Effector CD8-positive, alpha-beta T cell (primary cell): ENCODE measurements at regions not wholly inside any gene's neighbourhood (a gene's known extent, or its start where the extent isn't known, plus 50 kb on each side); places are given as distances from the start of the nearest gene placed in this dataset.

ENCODE experiments used
- DNase-seq: peaks from one replicate; lab custom pipeline; 2025; lab: John Stamatoyannopoulos, UW

DNA sequence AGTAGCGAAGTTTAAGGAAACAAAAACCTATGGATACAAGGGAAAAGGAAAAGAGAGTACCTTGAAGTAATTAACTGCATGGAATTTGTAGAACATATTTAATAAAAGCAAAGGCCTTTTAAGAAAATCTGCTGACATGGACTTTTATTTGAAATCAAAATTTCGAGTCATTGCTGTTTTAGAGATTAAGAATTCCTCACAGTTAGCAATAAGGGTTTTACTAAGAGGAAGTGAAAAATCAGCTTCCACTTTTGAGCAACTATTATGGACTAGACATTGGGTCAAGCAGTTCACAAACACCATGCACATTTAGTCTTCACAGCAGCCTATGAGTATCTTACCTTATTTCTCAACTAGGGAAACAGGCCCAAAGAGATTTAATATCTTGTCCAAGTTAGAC is 876.3 kb downstream of the BCL11A start:
- DNase-seq = no peak

DNA sequence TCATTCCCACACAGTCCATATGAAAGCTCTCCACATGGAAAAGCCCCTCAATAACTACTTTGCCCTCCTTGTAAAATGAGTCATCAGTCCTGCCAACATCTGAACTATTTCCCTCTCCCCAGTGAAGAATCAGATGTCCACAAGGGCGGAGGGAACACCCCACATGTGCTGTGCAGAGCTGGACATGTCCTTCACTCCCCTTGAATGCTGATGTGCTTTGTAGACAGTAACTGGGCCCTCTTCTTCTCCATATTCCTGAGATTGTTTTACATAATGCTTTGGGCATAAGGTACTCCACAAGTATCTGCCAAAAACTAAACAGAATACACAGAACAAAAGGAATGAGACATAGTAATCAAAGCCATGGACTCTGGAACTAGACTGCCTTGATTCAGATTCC is 879.4 kb downstream of the BCL11A start:
- no peak for DNase-seq

DNA sequence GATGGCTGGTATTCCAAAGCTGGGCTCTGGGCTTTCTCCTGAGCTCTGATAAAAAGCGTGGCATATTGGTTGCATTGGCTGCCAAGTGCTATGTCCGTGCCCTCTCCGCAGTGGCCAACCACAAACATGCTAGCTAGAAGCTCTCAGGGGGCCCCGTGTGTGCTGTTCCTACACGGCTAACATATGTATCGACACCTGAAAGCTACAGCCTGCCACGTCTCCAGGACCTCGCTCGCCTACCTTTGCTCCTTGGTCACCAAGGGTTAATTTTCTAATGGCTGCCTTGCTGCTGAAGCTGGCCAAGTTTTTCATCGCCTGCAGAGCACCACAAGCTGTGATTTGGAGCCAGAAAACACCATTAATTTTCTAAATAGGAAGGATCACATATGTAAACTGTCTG is 888.4 kb downstream of the BCL11A start:
- no peak for DNase-seq

DNA sequence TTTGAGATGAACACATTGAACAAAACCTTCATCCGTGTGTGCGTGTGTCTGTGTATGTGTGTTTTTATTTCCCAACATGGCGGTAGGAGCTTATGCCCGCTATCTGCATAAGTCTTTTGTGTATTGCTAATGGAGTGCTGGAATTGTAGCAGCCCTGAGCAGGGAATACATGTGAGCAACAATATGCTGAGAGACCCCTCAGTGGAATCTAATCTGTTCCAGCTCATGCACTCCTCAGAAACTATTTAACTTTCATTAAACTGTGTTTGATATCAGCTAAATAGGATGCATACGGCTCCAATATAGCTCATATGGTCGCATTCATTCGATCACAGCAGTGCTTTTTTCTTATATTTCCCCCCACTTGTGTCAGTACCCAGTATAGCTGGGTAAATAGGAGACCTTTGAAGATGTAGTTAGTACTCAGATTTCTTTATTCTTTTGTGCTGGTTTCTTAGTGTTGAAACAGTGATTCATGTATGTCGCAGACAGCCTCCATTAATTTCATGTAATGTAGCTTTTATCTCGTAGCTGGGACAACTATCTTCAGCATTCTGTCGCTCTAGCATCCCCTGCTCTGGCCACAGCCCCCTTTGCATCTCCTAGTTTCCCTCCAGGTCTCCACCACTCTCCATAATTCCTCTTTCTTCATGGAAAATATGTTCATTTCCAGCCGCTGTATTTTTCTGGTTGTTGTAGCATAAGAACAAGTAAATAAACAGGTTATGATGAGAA is 891.2 kb downstream of the BCL11A start:
- no peak for DNase-seq

DNA sequence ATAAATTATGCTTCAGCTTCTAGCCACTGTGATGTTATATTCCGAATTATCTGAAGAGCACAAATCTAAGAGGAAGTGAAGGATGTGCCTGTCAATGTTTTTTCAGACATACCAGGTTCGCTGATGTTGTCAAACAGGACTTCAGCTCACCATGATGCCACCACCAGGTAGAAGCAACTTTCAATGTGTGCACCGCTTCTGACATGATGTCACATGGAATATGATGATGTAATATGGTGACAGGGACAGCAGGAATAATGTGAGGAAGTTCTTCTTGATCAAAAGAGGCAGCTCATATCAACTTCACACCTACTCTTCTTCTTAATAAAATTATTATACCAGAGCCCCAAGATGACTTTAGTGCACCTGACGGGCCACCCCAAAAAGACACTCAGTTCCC is 893.2 kb downstream of the BCL11A start:
- no peak for DNase-seq

DNA sequence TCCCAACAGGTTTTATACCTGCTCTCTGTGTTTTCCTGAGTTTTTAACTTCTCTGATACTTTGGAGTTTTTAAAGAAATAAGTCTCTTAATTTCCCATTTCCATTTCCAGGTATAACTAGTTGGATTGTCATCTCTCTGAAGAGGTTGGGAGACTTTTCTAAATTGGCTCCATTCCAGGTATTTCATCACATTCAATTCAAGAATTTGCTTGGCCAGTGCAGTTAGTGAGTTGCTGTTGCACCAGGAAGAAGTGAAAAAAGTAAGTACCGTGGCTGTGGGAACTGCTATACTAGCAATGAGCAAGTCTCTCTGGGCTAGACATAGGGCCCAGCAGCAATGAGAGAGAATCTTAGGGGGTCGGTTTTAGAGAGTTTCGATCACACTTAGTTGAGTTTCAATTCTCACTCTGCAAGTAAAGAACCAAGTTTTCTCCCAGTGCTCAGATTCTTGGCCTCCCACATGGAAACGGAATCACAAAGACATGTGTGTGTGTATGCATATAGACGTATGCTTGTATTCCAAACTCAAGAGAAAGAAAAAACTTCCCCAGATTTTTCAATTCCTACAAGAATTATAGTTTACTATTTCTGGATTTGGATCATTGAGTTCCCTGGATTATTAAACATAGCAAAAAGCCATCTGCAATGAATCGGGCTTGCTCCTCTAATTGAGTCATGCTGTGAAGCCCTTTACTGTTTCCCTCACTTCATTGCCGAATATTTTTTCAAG is 894.4 kb downstream of the BCL11A start:
- no peak for DNase-seq

DNA sequence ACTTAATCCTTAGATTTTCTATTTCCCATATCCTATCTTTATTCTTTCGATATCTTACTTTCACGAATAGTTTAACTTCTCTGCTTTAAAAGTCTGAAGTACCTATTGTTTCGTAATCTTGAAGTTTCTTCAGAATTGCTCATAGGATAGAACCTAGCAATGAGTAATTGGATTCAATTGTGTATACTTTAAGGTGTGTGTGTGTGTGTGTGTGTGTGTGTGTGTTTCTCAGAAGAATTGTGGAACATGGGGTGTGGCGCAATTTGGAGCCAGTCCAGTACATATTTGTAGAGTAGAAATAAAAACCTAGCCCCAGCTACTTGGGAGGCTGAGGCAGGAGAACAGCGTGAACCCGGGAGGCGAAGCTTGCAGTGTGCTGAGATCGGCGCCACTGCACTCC is 897.6 kb downstream of the BCL11A start:
- DNase-seq = no peak

DNA sequence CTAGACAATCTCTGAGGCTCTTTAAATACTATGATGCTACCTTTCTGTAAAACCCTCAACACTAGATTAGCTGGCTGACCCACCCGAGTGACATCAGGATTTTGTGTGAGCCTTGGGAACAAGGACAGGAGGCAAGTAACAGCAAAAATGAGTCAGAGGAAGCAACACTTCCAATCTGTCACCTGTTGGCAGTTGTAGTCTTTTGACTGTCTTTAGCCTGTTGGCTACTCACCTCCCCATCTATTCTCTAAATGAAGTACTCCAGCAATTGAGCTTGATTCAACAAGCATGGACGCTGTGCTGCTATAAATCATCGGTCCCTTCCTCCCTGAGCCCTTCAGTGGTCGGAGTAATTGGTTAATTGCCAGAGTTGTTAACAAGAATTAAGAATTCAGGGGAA is 898.7 kb downstream of the BCL11A start:
- DNase-seq = no peak

DNA sequence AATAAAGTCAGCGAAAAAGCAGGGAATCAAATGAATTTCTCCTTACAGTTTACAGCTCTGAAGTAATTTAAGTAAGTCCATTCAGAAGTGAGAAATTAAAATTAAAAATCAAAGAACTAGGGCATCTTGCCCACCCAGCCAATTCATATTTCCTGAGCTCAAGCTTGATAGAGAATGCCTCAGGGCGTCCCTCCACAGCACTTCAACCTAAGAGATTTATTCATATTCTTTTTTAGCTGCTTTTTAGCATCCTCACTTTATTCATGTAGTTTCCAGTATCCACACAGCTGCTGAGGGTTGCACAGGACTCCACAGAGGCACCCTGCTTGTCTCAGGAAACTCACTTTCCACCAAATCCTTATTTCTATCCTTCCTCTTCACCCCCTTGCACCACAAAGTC is 900.3 kb downstream of the BCL11A start:
- no peak for DNase-seq

DNA sequence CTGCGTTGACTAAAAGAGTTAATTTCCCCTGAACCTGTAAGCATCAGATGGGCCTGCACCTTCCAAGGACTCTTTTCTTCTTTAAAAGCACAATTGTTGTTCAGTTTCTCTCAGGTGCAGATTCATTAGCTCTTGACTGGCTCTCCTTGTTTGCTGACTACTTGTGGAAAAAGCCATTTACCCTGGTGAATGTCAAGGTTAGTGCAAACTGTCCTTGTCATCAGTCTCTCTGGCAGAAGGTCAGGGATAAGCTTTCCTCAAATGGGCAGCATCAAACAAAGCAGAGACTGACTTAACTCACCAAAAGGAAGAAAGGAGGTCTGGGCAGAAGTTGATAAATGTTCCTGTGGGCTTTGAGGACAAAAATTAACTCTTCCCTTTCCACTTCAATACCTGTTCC is 922.7 kb downstream of the BCL11A start:
- DNase-seq = no peak

DNA sequence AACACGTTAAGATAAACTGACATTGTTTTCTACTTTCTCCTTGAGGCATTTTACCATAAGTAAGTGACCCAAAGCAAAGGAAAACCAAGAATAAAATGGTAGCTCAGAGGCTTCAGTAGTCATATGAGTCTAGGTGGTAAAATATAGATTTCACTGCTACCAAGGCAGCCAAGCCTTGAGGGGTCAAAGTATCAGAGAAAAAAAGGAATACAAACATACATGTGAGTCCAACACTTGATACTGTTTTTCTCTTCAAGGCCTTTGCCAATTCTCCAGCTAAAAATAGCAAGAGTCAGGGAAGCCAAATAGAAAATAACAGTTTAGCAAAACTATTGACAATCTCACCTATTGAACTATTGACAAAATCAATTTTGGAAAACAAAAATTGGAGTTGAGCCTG is 925.9 kb downstream of the BCL11A start:
- no peak for DNase-seq

DNA sequence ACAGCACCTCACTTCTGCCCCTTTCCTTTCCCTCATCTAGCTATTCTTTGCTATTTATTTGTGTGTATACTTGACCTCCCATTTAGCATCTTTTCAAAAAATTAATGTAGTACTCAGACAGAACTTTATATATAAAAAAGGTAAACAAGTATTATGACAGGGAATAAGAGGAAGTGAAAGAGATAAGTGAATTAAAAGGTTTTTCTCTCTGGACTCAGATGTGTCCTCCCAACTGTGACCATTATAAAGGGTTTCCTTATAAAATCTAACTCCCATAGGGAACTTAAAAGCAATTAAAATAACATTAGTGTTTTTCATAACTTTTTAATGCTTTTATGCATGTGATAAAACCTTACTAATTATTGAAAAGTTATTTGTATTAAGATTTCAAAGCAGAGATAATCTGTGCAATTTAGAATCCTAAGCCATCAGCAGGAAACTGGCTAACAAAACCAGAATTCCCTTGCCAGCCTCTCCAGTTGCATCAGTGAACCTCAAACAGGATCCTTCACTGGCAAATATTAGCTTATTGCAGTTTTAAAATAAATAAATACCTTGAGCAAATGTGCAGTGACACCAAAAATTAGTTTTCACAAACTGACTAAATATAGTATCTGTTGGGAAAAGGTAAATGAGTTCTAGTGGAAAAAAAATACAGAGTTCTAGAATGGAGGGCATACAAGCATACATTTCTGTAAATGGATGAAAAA is 930.7 kb downstream of the BCL11A start:
- no peak for DNase-seq

DNA sequence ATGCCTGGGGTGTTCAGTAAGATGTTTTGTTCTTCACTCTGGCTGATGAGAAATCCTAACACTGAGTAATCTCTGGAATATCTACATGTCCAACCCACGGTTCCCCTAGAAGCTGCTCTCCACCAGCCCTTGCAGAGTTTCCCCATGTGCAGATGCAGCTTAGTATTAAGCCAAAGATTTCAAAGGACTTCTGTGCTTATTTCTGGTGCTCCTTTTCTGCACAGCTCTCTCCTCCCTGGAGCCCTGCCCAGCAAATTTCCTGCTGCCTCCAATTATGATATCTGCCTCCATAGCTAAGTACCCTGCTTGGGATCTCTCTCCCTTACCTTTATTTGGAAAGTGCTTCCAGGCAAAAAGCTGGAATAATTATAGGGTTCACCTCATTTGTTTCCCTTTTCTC is 949.3 kb downstream of the BCL11A start:
- no peak for DNase-seq

DNA sequence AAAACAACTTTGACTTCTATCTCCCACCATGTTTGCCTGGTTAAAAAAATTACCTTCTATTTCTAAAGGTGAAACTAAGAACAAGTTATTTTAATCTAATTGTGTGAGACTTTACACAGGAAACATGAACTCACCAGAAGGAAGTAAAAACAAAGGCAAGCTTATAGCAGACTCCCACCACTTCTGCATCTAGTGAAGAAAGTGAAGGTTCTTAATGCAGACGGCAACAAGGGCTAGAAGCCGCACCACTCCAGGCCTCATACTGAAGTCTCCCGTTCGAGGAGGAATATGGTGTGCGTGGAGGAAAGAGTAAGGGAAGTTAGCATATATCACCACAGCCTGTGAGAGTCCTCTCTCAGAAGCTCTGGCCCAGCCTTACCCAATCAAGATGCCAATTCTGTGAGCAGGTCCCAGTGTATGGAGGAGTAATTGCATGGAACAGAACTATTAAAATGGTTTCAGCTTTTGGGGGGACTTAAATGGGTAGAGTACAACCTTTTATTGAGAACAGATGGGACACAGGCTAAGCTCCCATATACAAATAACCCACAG is 958.7 kb downstream of the BCL11A start:
- DNase-seq = no peak

DNA sequence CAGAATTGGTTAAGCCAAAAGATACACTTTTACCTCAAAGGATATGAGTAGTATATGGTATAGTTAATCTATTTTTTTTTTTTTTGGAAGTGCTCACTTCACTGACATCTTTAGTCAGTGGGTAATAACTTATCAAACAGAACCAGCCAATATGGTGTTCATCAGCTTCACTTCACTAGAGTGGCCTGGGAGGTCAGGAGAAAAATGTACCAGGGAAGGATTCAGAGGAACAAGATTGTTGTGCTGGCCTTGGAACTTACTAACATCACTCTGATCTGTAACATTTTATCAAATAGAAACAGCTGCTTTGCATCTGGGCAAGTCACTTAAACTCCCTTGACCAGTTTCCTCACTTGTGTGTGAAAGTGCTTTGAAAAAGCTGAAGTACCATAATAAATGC is 962.7 kb downstream of the BCL11A start:
- no peak for DNase-seq

DNA sequence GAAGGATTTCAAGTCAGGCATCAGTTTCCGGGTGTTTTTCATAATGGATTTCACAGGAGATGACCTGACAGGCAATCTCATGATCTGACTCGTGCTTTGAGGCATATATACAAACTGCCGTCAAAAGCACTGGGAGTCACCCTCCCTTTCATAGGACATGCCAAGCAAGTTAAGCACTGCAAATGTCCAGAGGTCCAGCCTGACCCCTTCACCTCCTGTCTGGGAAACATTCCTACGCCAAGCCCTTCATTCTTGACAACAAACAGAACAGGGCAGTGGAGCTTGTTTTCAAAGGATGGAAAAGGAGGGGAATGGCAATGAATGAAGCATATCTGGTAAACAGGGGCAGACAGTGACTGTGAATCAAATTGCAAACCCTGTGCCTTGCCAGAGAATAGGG is 963.6 kb downstream of the BCL11A start:
- DNase-seq = no peak

DNA sequence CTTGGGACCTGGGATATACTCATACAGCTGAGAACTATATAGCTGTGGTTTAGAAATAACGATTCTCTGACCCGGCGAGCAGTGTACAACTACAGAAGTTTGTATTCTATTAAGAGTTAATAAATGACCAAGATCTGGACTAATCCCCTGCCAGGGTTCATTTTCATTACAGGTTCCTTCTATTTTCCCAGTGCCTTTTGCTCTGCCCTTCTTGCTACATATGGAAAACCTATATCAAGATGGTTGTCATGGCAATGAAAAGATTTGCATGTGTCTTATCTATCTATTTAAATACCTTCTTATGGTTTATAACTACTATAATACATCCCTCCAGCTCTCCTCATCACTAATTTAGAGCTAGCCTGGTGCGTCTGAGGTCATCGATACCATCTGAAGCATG is 965.2 kb downstream of the BCL11A start:
- DNase-seq = no peak

DNA sequence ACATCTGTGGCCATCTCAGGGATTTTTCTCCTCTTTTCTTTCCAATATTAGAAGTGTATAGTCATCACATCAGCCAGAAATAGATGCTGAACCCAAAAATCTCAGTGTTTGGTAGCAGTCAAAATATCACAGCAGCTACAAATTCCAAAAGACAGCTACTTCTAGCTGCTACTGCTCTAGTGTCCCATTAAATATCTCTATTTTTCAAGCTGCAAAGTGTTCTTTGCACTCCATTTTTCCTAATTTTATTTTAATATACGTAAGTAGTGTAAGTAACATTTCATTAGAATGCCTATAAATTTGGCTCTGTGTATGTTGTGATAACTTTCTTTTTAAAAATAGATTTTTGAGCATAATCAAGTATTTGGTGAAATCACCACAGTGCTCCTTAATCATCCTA is 967.3 kb downstream of the BCL11A start:
- DNase-seq = no peak

DNA sequence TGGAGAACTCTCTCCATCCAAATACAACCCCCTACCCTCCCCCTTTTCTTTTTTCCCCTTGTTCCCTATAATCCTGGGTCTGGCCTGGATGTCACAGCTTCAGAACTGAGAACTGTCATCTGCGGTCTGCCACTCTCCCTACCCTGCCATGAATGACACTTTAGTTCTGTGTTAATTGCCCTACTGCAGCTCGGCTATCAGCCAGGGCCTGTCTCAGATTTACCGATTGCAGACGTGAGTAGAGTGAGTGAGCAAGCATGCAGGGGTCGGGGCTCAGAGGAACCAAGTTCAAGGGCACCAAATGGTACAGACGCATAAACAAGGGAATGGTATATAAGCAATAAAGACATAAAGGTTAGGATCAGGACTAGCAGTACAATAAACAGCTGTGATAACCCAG is 967.8 kb downstream of the BCL11A start:
- DNase-seq = no peak

DNA sequence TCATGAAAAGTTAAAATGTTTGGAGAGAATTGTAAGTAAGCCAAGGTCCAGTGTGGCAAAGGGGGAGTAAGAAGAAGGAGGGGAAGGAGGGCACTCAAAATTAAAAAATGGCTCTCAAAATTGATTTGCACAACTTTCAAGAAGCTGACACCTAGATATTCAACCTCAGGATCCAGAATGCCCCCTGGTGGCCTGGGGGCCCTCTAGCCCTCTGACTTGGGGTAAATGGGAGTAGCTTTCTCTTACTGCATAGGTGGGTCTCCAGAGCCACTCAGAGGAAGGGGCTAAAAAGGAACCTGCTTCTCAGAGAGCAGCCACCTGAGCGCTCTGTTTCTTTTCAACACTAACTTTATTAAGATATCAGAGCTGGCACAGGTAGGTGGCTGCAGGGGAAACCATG is 968.5 kb downstream of the BCL11A start:
- DNase-seq = no peak

DNA sequence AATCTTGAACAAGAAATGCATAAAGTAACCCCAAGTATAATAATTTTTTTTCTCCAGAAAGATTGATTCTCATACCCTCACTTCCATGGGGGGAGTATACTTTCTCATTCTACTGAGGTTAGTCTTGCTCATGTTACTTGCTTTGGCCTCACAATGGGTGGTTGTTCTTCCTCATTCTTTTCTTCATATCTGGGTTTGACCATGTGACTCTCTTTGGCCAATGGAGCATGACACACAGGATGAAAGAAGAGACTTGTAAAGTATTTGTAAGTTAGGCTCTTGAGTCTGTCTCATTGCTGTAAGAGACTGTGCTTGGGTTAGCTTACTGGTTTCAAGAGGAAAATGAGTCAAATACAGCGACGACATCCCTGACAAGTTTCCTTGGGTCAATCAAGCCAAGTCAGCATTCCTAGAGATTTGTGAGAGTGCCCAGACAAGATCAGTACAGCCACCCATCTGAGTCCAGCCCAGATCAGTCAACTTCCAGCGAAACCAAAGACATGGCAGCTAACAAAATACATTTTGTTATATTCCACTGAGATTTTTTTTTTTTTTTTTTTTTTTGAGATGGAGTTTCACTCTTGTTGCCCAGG is 970.2 kb downstream of the BCL11A start:
- DNase-seq = no peak

DNA sequence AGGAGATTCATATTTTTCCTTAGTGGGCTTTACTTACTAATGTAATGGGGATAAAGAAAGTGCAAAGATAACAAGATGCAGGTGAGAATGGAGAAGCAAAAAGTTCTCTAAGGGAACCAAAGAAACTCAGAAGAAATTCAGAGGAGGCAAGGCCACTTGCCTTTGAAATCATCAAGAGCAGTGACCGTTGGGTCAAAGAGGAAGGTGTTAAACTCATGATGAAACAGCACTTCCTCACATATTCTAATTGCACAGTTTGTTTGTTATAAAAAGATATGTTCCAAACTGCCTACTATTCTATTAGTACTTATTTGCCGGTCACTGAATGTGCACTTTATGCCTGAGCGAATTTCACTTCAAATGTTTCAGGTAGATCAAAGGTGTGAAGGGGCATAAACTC is 975.1 kb downstream of the BCL11A start:
- no peak for DNase-seq

DNA sequence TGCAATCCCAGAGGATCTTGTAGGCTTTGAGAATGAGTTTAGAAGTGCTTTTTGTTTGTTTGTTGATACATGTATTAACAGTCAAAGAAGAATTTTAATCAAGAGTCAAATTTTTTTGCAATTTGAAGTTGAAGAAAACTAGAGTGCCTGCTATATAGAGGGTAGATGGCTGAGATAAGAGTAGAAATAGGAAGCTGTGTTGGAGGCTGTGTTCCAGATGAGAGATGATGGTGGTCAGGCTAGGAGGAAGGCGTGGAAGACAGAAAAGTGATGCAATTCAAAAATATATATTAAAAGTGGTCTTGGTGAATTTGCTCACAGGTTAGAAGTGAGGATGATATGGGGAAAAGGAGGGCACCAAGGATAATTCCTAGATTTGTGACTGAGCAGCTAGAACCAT is 978.3 kb downstream of the BCL11A start:
- no peak for DNase-seq
